ENCODE measurements at regions not wholly inside any gene's neighbourhood (a gene's known extent, or its start where the extent isn't known, plus 50 kb on each side); places are given as distances from the start of the nearest gene placed in this dataset.

DNA sequence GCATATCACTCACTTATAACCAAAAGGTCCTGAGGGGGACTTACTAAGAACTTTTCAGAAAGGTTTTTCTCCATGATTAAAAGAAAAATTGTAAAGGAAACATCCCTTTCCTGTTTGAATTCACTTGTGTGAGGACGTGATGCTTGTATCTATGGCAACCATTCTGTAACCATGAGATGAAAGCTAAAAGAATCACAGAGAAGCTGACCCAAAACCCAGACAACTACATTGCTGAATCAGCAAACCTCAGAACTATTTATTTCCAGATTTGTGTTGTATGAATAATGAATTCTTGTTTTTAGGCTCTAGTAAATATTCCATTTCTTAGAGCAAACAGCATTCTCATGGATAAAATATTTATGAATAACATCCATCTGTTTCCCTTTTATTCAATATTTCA, 91.2 kb downstream of the RCHY1 start:
- no peak for TF ChIP-seq POLR2A (IDR thresholded peaks at IDR 0.05)
- TF ChIP-seq, protein P1, sequence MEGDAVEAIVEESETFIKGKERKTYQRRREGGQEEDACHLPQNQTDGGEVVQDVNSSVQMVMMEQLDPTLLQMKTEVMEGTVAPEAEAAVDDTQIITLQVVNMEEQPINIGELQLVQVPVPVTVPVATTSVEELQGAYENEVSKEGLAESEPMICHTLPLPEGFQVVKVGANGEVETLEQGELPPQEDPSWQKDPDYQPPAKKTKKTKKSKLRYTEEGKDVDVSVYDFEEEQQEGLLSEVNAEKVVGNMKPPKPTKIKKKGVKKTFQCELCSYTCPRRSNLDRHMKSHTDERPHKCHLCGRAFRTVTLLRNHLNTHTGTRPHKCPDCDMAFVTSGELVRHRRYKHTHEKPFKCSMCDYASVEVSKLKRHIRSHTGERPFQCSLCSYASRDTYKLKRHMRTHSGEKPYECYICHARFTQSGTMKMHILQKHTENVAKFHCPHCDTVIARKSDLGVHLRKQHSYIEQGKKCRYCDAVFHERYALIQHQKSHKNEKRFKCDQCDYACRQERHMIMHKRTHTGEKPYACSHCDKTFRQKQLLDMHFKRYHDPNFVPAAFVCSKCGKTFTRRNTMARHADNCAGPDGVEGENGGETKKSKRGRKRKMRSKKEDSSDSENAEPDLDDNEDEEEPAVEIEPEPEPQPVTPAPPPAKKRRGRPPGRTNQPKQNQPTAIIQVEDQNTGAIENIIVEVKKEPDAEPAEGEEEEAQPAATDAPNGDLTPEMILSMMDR (IDR thresholded peaks at IDR 0.05): no peak

Measured in lower leg skin (tissue), 3 donors.